Erythroblast (primary cell): ENCODE measurements at regions not wholly inside any gene's neighbourhood (a gene's known extent, or its start where the extent isn't known, plus 50 kb on each side); places are given as distances from the start of the nearest gene placed in this dataset.

Source experiments
- GATA1 ChIP-seq: IDR thresholded peaks from 2 replicates; pipeline ENCODE4 v1.6.1; 2011; ENCODE audit warnings: low read depth, mild to moderate bottlenecking, control low read depth, low read length, moderate library complexity
- POLR2A ChIP-seq: IDR thresholded peaks from 2 replicates; pipeline ENCODE4 v1.6.1; 2011; ENCODE audit warnings: mild to moderate bottlenecking, low read length

GRCh38 chr1:192941722-192942411, 117.3 kb downstream of the UCHL5 start:
- no peak for TF ChIP-seq POLR2A
- TF ChIP-seq GATA1, result no peak
